ENCODE measurements at regions not wholly inside any gene's neighbourhood (a gene's known extent, or its start where the extent isn't known, plus 50 kb on each side); places are given as distances from the start of the nearest gene placed in this dataset.

DNA sequence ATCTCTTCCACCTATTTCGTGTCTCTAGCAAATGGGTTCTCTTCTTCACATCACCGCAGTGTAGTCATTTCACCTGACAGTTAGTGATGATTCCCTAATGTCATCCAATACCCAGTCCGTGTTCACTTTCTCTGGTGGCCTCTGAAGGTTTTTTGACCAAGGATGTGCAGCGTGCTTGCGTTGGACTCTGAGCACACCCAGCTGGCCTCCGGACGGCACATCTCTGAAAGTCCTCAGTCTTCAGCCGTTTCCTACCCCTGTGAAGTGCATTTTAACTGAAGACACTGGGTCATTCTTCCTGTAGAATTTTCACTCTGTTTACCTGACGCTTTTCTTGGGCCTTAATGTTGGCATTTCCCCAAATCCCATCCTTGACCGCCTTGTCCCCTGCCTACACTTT is 98.7 kb downstream of the ERMARD start:
- DNase-seq (ENCODE audit: low read depth in 1 of 2, low spot score in 2 of 2) (no peak), FAIRE-seq (no peak)
- Histone ChIP-seq H3K27me3 (replicated peaks in 1 of 4; ENCODE audit: control insufficient read depth in 3 of 4, extremely low read depth in 1 of 4, insufficient read depth in 3 of 4, low read length in 3 of 4) (no peaks in the 10 kb centered on the region), H4K5ac (ENCODE audit: insufficient read length, low read depth, low read length) (no peak overlapping the region), H3K79me2 (ENCODE audit: control insufficient read depth in 1 of 2, insufficient read depth in 2 of 2, low read length in 2 of 2) (no peaks in the 10 kb centered on the region), H4K91ac (replicated peaks; ENCODE audit: insufficient read length, low read length) (no peak overlapping the region), H3K9ac (replicated peaks in 1 of 4; ENCODE audit: extremely low read depth in 1 of 4, low read depth in 3 of 4, low read length in 3 of 4) (no peak overlapping the region), H3K4me1 (replicated peaks in 1 of 4; ENCODE audit: control insufficient read depth in 3 of 4, insufficient read depth in 4 of 4, low read length in 3 of 4) (no peaks in the 10 kb centered on the region; a peak in 1 of 7 replicates), H2BK15ac (ENCODE audit: low read length) (no peak overlapping the region), H3K36me3 (ENCODE audit: control insufficient read depth in 2 of 4, insufficient read depth in 4 of 4, low read length in 3 of 4) (no peaks in the 10 kb centered on the region), H3K27ac (ENCODE audit: low read depth, low read length) (no peak overlapping the region), H2BK120ac (replicated peaks; ENCODE audit: low read depth, low read length) (no peak overlapping the region), H3K23me2 (ENCODE audit: low read depth, low read length) (peaks cover 4% of the 10 kb centered on the region), H3K14ac (ENCODE audit: insufficient read length) (no peak overlapping the region), H2AK5ac (ENCODE audit: low read depth, low read length) (no peak overlapping the region), H2AFZ (ENCODE audit: low read length) (no peak overlapping the region), H3K4ac (replicated peaks; ENCODE audit: insufficient read length, low read depth, low read length) (no peak overlapping the region), H4K8ac (ENCODE audit: extremely low read depth, insufficient read depth, low read length) (no peak overlapping the region), H2BK12ac (ENCODE audit: low read depth, low read length) (no peak overlapping the region), H2BK20ac (ENCODE audit: low read length) (no peak overlapping the region), H3K4me3 (ENCODE audit: extremely low read depth in 1 of 4, insufficient read depth in 2 of 4, low read depth in 3 of 4, low read length in 4 of 4) (no peak overlapping the region), H3K18ac (ENCODE audit: extremely low read depth, low read length) (no peak overlapping the region), H3K4me2 (ENCODE audit: insufficient read depth in 1 of 2, low read depth in 2 of 2, low read length in 2 of 2) (no peak overlapping the region), H3K56ac (replicated peaks; ENCODE audit: insufficient read length, low read depth, low read length) (no peak overlapping the region), H3K9me3 (ENCODE audit: insufficient read depth in 2 of 2, low read depth in 1 of 2, low read length in 1 of 2) (peaks cover 7 to 9% of the 10 kb centered on the region in 2 experiments; a peak in 3 of 4 replicates), H4K20me1 (replicated peaks in 1 of 2; ENCODE audit: control insufficient read depth in 1 of 2, insufficient read depth in 2 of 2, low read length in 2 of 2) (peaks cover 0 to 1% of the 10 kb centered on the region in 2 experiments), H2BK5ac (ENCODE audit: low read depth, low read length) (no peak overlapping the region), H3K79me1 (ENCODE audit: low read depth, low read length) (no peaks in the 10 kb centered on the region), H3K23ac (ENCODE audit: insufficient read length) (no peak overlapping the region)
- CTCF ChIA-PET (ENCODE audit: partially characterized antibody): interaction anchor here (11.8 kb wide), 1 partner anchor 18 kb away, joined by 85 read pairs; no protein-coding TSS in a partner anchor
- POLR2A ChIA-PET (ENCODE audit: partially characterized antibody): no interaction called here
- TF ChIP-seq JUND (IDR thresholded peaks at IDR 0.05; ENCODE audit: low read length) (no peak), JUN (IDR thresholded peaks at IDR 0.05; ENCODE audit: low read depth, low read length) (no peak), MAFK (IDR thresholded peaks at IDR 0.05; ENCODE audit: low read depth, low read length) (no peak)
- 89% methylated on average over 10 of the region's 10 CpGs; no CpG with 5 or more reads in 1 of the 2 experiments for WGBS, 2 experiments (ENCODE audit: extremely low coverage in 1 of 2, insufficient coverage in 1 of 2, insufficient read length in 1 of 2, insufficient replicate concordance in 2 of 2, low coverage in 1 of 2, low lambda C conversion rate in 2 of 2, missing lambda C conversion rate in 1 of 2)

All from H1 (cell line).